ENCODE measurements at regions not wholly inside any gene's neighbourhood (a gene's known extent, or its start where the extent isn't known, plus 50 kb on each side); places are given as distances from the start of the nearest gene placed in this dataset.

DNA sequence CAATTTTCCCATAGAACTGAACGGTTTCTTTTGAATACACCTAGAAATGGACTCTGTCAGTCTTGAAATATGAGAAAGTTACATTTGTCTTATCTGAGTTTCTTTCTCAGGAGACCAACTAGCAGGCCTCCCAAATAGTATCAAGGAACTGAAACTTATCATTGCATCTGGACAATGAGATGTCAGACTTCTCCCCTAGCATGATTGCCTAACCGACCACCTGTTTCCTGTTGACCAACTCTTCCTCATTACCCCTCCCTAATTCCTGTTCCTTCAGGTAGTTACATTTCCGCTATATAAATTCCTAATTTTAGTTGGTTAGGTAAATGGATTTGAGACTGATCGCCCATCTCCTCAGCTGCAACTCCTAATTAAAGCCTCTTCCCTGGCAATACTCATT, 1587.3 kb downstream of the NCAM2 start (continued):
- TF ChIP-seq JUN (IDR thresholded peaks at IDR 0.05; ENCODE audit: low read depth, low read length) (no peak), MAFK (IDR thresholded peaks at IDR 0.05; ENCODE audit: low read depth, low read length) (no peak), CHD1 (IDR thresholded peaks at IDR 0.05; ENCODE audit: low read depth, low read length) (no peak), TAF1 (IDR thresholded peaks at IDR 0.05; ENCODE audit: low read depth, low read length) (no peak)

Measured in H1 (cell line).